Liver (tissue), 3 donors: ENCODE measurements at regions not wholly inside any gene's neighbourhood (a gene's known extent, or its start where the extent isn't known, plus 50 kb on each side); places are given as distances from the start of the nearest gene placed in this dataset.

Experiments used
- JUND ChIP-seq, 2 donors: IDR thresholded peaks; 2 replicates each; pipeline ENCODE4 v1.6.1; 2016; ENCODE audit warnings: antibody characterized with exemption in 2 of 2
- TF ChIP-seq, protein P1 (sequence below): IDR thresholded peaks from 2 replicates; pipeline ENCODE4 v1.6.1; 2016; ENCODE audit warnings: antibody characterized with exemption
- TF ChIP-seq, protein P2 (sequence below): IDR thresholded peaks from 2 replicates; pipeline ENCODE4 v1.6.1; 2016; ENCODE audit warnings: antibody characterized with exemption, mild to moderate bottlenecking
- TF ChIP-seq, protein P3 (sequence below): fragments of 150-350 bp; IDR thresholded peaks from 2 replicates; pipeline ENCODE4 v1.5.1; 2017; ENCODE audit warnings: improper control_type of control experiment, low read depth, low read length; ENCODE audit not compliant: missing input control
- donor health status: healthy.
- donor health status: healthy.

DNA sequence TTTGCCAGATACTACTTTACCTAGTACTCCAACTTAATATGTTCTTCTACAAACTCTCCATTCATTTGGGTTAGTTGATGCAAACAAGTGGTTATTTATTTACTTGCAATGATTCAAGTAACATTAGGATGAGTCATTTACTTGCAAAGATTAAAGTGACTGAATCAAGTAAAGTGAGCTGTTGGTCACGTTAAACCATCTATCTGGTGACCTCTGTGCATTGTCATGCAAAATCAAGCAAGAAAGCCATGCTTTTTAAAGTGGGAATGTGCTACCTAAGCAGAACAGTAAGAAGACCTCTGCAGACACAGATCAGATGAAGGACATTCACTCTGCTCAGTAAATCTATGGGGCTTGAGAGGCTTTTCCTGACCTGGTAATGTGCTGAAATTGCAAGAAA, 254.7 kb downstream of the LRRIQ3 start:
- TF ChIP-seq, protein P1, sequence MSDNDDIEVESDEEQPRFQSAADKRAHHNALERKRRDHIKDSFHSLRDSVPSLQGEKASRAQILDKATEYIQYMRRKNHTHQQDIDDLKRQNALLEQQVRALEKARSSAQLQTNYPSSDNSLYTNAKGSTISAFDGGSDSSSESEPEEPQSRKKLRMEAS: no peak
- TF ChIP-seq, protein P2, sequence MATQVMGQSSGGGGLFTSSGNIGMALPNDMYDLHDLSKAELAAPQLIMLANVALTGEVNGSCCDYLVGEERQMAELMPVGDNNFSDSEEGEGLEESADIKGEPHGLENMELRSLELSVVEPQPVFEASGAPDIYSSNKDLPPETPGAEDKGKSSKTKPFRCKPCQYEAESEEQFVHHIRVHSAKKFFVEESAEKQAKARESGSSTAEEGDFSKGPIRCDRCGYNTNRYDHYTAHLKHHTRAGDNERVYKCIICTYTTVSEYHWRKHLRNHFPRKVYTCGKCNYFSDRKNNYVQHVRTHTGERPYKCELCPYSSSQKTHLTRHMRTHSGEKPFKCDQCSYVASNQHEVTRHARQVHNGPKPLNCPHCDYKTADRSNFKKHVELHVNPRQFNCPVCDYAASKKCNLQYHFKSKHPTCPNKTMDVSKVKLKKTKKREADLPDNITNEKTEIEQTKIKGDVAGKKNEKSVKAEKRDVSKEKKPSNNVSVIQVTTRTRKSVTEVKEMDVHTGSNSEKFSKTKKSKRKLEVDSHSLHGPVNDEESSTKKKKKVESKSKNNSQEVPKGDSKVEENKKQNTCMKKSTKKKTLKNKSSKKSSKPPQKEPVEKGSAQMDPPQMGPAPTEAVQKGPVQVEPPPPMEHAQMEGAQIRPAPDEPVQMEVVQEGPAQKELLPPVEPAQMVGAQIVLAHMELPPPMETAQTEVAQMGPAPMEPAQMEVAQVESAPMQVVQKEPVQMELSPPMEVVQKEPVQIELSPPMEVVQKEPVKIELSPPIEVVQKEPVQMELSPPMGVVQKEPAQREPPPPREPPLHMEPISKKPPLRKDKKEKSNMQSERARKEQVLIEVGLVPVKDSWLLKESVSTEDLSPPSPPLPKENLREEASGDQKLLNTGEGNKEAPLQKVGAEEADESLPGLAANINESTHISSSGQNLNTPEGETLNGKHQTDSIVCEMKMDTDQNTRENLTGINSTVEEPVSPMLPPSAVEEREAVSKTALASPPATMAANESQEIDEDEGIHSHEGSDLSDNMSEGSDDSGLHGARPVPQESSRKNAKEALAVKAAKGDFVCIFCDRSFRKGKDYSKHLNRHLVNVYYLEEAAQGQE: no peak
- TF ChIP-seq, protein P3, sequence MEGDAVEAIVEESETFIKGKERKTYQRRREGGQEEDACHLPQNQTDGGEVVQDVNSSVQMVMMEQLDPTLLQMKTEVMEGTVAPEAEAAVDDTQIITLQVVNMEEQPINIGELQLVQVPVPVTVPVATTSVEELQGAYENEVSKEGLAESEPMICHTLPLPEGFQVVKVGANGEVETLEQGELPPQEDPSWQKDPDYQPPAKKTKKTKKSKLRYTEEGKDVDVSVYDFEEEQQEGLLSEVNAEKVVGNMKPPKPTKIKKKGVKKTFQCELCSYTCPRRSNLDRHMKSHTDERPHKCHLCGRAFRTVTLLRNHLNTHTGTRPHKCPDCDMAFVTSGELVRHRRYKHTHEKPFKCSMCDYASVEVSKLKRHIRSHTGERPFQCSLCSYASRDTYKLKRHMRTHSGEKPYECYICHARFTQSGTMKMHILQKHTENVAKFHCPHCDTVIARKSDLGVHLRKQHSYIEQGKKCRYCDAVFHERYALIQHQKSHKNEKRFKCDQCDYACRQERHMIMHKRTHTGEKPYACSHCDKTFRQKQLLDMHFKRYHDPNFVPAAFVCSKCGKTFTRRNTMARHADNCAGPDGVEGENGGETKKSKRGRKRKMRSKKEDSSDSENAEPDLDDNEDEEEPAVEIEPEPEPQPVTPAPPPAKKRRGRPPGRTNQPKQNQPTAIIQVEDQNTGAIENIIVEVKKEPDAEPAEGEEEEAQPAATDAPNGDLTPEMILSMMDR: no peak
- TF ChIP-seq JUND (IDR thresholded peaks at IDR 0.05): no peak
